GM23338 (cell line): ENCODE measurements at regions not wholly inside any gene's neighbourhood (a gene's known extent, or its start where the extent isn't known, plus 50 kb on each side); places are given as distances from the start of the nearest gene placed in this dataset.

ENCODE experiments used
- ATAC-seq: fragments of 200-7000 bp; cut with Tn5 transposase; 3 replicates; pipeline ENCODE4 v1.9.1; 2020
- DNase-seq: peaks from one replicate; pipeline ENCODE4 v3.0.0-alpha.2; 2015; ENCODE audit warnings: low spot score
- H2AFZ ChIP-seq: fragments of 200-600 bp; sonication (generic); 2 replicates; pipeline ENCODE4 v1.8.0; 2016; ENCODE audit warnings: antibody characterized with exemption, mild to moderate bottlenecking, moderate library complexity
- H3F3A ChIP-seq: fragments of 200-600 bp; sonication (generic); replicated peaks from 2 replicates; pipeline ENCODE4 v1.8.0; 2017; ENCODE audit warnings: antibody characterized with exemption, mixed run types, low read depth
- H3K27ac ChIP-seq: fragments of 200-600 bp; sonication (generic); 2 replicates; pipeline ENCODE4 v1.6.1; 2016; ENCODE audit warnings: low read depth
- H3K27me3 ChIP-seq: fragments of 200-600 bp; sonication (generic); 2 replicates; pipeline ENCODE4 v1.8.0; 2016; ENCODE audit warnings: mild to moderate bottlenecking, mixed run types, moderate library complexity; ENCODE audit not compliant: insufficient read depth
- H3K36me3 ChIP-seq: fragments of 200-600 bp; sonication (generic); 2 replicates; pipeline ENCODE4 v1.8.0; 2016; ENCODE audit warnings: mild to moderate bottlenecking; ENCODE audit not compliant: insufficient read depth
- H3K4me1 ChIP-seq: fragments of 200-600 bp; sonication (generic); 2 replicates; pipeline ENCODE4 v1.8.0; 2016; ENCODE audit warnings: mild to moderate bottlenecking, moderate library complexity; ENCODE audit not compliant: insufficient read depth
- H3K4me2 ChIP-seq: fragments of 200-600 bp; sonication (generic); 2 replicates; pipeline ENCODE4 v1.7.1; 2017; ENCODE audit warnings: mixed run types
- H3K4me3 ChIP-seq: fragments of 200-600 bp; sonication (generic); 2 replicates; pipeline ENCODE4 v1.6.1; 2016; ENCODE audit warnings: mixed run types
- H3K79me2 ChIP-seq: fragments of 200-600 bp; sonication (generic); replicated peaks from 2 replicates; pipeline ENCODE4 v1.8.0; 2017; ENCODE audit warnings: mild to moderate bottlenecking; ENCODE audit not compliant: insufficient read depth
- H3K9me2 ChIP-seq: fragments of 200-600 bp; sonication (generic); 2 replicates; pipeline ENCODE4 v1.8.0; 2017; ENCODE audit not compliant: insufficient read depth
- H4K20me1 ChIP-seq: fragments of 200-600 bp; sonication (generic); replicated peaks from 2 replicates; pipeline ENCODE4 v1.8.0; 2017; ENCODE audit warnings: mild to moderate bottlenecking; ENCODE audit not compliant: insufficient read depth
- H3K27ac Mint-ChIP-seq: 2 replicates; pipeline ENCODE4 v1.8.0; 2020; ENCODE audit warnings: inconsistent platforms, mild to moderate bottlenecking, moderate library complexity, mixed read lengths
- H3K27me3 Mint-ChIP-seq: 3 replicates; pipeline ENCODE4 v1.8.0; 2022; ENCODE audit warnings: low read depth, mild to moderate bottlenecking, moderate library complexity, mixed read lengths, inconsistent platforms; ENCODE audit not compliant: insufficient read depth, poor library complexity
- H3K36me3 Mint-ChIP-seq: 3 replicates; pipeline ENCODE4 v1.8.0; 2021; ENCODE audit warnings: low read depth, mild to moderate bottlenecking, inconsistent platforms, moderate library complexity, mixed read lengths
- H3K4me1 Mint-ChIP-seq: 3 replicates; pipeline ENCODE4 v1.8.0; 2020; ENCODE audit warnings: mild to moderate bottlenecking, inconsistent platforms, mixed read lengths
- H3K4me3 Mint-ChIP-seq: 3 replicates; pipeline ENCODE4 v1.8.0; 2021; ENCODE audit warnings: moderate library complexity, mild to moderate bottlenecking, inconsistent platforms, mixed read lengths
- H3K9me3 Mint-ChIP-seq: 3 replicates; pipeline ENCODE4 v1.8.0; 2020; ENCODE audit warnings: moderate library complexity, mild to moderate bottlenecking, inconsistent platforms, mixed read lengths
- CREB1 ChIP-seq: fragments of 250-450 bp; sonication (Bioruptor Pico); IDR thresholded peaks from 2 replicates; pipeline ENCODE4 v1.5.0; 2020; ENCODE audit warnings: low read depth, mild to moderate bottlenecking, moderate library complexity
- EZH2phosphoT487 ChIP-seq: fragments of 200-600 bp; sonication (generic); IDR thresholded peaks from one replicate; pipeline ENCODE4 v1.8.1; 2018; ENCODE audit warnings: antibody characterized with exemption; ENCODE audit not compliant: unreplicated experiment
- ZNF114 ChIP-seq: fragments of 250-450 bp; sonication (Bioruptor Pico); IDR thresholded peaks from 2 replicates; pipeline ENCODE4 v1.5.0; 2020; ENCODE audit warnings: mild to moderate bottlenecking, moderate library complexity
- TF ChIP-seq, protein P1 (sequence below), 2 experiments: fragments of 200-600 bp in 1 of 2; sonication (generic) in 1 of 2; conservative IDR thresholded peaks; 2 replicates each; pipeline versions ENCODE4 v1.5.1 to v1.6.1; 2016 to 2017; ENCODE audit warnings: antibody characterized with exemption in 2 of 2, low read depth in 2 of 2, mild to moderate bottlenecking in 2 of 2, moderate library complexity in 1 of 2
- TF ChIP-seq, protein P2 (sequence below): fragments of 250-450 bp; sonication (Bioruptor Pico); IDR thresholded peaks from 2 replicates; pipeline ENCODE4 v1.5.0; 2020; ENCODE audit warnings: mild to moderate bottlenecking, moderate library complexity
- TF ChIP-seq, protein P3 (sequence below): IDR thresholded peaks from 2 replicates; pipeline ENCODE4 v1.6.1; 2016; ENCODE audit warnings: antibody characterized with exemption

DNA sequence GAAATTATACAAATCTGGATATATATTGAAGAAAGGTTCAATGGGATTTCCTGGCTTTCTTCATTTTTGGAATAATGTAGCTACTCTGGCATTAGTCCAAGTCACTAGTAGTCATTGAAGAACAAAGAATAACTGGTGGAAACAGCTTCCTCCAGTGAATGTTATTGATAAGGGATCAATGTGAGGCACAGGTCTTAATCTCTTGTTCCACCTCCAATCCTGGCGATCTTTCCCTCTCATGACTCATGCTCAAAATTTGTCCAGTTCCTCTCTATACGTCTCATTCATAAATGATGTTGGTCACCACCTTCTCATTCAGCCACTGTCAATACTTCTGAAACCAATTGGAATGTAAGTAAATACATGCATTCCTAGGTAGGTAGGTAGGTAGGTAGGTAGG, 185.0 kb upstream of the BMP2 start (continued):
- TF ChIP-seq, protein P1, sequence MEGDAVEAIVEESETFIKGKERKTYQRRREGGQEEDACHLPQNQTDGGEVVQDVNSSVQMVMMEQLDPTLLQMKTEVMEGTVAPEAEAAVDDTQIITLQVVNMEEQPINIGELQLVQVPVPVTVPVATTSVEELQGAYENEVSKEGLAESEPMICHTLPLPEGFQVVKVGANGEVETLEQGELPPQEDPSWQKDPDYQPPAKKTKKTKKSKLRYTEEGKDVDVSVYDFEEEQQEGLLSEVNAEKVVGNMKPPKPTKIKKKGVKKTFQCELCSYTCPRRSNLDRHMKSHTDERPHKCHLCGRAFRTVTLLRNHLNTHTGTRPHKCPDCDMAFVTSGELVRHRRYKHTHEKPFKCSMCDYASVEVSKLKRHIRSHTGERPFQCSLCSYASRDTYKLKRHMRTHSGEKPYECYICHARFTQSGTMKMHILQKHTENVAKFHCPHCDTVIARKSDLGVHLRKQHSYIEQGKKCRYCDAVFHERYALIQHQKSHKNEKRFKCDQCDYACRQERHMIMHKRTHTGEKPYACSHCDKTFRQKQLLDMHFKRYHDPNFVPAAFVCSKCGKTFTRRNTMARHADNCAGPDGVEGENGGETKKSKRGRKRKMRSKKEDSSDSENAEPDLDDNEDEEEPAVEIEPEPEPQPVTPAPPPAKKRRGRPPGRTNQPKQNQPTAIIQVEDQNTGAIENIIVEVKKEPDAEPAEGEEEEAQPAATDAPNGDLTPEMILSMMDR (conservative IDR thresholded peaks at IDR 0.05; ENCODE audit: low read depth in 2 of 2), result no peak

DNA sequence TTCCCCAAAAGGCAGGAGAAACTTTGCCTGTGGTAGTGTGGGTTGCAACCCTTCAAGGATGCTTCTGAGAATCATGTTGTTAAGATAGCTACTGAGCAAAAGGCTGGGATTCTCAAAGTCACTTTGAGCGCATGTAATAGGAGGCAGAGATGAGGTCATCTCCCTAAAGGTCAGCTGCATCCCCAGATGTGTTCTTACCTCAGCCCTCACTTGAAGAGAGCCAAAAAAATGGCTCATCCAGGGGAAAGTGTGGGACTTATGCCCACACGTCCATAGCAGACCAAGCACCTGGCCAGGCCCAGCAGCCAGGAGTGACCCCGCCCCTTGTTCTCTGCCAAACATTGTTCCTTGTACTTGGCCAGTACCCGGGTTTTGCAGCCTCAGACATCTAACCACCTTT, 187.0 kb upstream of the BMP2 start:
- no peak overlapping the region for H3K4me3 ChIP-seq
- DNase-seq, result no peak
- H3K9me3 Mint-ChIP-seq, result no peaks in the 10 kb centered on the region
- H3K27me3 Mint-ChIP-seq, result no peaks in the 10 kb centered on the region
- H3K79me2 ChIP-seq, result no peaks in the 10 kb centered on the region
- H3K27me3 ChIP-seq, result no peaks in the 10 kb centered on the region
- H3K9me2 ChIP-seq, result no peaks in the 10 kb centered on the region
- H4K20me1 ChIP-seq, result no peaks in the 10 kb centered on the region
- no peak for TF ChIP-seq CREB1 (CRISPR knock-in tag)
- TF ChIP-seq EZH2phosphoT487, result no peak
- TF ChIP-seq, protein P1 (conservative IDR thresholded peaks at IDR 0.05; ENCODE audit: low read depth in 2 of 2), result no peak
- TF ChIP-seq, protein P2, sequence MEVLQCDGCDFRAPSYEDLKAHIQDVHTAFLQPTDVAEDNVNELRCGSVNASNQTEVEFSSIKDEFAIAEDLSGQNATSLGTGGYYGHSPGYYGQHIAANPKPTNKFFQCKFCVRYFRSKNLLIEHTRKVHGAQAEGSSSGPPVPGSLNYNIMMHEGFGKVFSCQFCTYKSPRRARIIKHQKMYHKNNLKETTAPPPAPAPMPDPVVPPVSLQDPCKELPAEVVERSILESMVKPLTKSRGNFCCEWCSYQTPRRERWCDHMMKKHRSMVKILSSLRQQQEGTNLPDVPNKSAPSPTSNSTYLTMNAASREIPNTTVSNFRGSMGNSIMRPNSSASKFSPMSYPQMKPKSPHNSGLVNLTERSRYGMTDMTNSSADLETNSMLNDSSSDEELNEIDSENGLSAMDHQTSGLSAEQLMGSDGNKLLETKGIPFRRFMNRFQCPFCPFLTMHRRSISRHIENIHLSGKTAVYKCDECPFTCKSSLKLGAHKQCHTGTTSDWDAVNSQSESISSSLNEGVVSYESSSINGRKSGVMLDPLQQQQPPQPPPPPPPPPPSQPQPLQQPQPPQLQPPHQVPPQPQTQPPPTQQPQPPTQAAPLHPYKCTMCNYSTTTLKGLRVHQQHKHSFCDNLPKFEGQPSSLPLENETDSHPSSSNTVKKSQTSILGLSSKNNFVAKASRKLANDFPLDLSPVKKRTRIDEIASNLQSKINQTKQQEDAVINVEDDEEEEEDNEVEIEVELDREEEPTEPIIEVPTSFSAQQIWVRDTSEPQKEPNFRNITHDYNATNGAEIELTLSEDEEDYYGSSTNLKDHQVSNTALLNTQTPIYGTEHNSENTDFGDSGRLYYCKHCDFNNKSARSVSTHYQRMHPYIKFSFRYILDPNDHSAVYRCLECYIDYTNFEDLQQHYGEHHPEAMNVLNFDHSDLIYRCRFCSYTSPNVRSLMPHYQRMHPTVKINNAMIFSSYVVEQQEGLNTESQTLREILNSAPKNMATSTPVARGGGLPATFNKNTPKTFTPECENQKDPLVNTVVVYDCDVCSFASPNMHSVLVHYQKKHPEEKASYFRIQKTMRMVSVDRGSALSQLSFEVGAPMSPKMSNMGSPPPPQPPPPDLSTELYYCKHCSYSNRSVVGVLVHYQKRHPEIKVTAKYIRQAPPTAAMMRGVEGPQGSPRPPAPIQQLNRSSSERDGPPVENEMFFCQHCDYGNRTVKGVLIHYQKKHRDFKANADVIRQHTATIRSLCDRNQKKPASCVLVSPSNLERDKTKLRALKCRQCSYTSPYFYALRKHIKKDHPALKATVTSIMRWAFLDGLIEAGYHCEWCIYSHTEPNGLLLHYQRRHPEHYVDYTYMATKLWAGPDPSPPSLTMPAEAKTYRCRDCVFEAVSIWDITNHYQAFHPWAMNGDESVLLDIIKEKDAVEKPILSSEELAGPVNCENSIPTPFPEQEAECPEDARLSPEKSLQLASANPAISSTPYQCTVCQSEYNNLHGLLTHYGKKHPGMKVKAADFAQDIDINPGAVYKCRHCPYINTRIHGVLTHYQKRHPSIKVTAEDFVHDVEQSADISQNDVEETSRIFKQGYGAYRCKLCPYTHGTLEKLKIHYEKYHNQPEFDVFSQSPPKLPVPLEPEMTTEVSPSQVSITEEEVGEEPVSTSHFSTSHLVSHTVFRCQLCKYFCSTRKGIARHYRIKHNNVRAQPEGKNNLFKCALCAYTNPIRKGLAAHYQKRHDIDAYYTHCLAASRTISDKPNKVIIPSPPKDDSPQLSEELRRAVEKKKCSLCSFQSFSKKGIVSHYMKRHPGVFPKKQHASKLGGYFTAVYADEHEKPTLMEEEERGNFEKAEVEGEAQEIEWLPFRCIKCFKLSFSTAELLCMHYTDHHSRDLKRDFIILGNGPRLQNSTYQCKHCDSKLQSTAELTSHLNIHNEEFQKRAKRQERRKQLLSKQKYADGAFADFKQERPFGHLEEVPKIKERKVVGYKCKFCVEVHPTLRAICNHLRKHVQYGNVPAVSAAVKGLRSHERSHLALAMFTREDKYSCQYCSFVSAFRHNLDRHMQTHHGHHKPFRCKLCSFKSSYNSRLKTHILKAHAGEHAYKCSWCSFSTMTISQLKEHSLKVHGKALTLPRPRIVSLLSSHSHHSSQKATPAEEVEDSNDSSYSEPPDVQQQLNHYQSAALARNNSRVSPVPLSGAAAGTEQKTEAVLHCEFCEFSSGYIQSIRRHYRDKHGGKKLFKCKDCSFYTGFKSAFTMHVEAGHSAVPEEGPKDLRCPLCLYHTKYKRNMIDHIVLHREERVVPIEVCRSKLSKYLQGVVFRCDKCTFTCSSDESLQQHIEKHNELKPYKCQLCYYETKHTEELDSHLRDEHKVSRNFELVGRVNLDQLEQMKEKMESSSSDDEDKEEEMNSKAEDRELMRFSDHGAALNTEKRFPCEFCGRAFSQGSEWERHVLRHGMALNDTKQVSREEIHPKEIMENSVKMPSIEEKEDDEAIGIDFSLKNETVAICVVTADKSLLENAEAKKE (CRISPR knock-in tag), result no peak
- TF ChIP-seq, protein P3, sequence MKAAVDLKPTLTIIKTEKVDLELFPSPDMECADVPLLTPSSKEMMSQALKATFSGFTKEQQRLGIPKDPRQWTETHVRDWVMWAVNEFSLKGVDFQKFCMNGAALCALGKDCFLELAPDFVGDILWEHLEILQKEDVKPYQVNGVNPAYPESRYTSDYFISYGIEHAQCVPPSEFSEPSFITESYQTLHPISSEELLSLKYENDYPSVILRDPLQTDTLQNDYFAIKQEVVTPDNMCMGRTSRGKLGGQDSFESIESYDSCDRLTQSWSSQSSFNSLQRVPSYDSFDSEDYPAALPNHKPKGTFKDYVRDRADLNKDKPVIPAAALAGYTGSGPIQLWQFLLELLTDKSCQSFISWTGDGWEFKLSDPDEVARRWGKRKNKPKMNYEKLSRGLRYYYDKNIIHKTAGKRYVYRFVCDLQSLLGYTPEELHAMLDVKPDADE, result no peak
- no peak for TF ChIP-seq ZNF114
- H2AFZ ChIP-seq, result no peak overlapping the region
- H3K4me2 ChIP-seq, result no peak overlapping the region
- peaks cover 4% of the 10 kb centered on the region; the same call in 1 of the 3 replicates for H3K4me1 Mint-ChIP-seq
- no peak for ATAC-seq
- no peak overlapping the region for H3K27ac Mint-ChIP-seq
- no peaks in the 10 kb centered on the region for H3F3A ChIP-seq
- H3K4me3 Mint-ChIP-seq, result no peak overlapping the region
- H3K27ac ChIP-seq, result no peak overlapping the region
- H3K36me3 Mint-ChIP-seq, result no peaks in the 10 kb centered on the region
- H3K4me1 ChIP-seq, result 0 out of 2 replicates have a peak, but pooled peaks cover 5% of the 10 kb centered on the region
- no peaks in the 10 kb centered on the region for H3K36me3 ChIP-seq
